Gastrocnemius medialis (tissue), 4 donors: ENCODE measurements at regions not wholly inside any gene's neighbourhood (a gene's known extent, or its start where the extent isn't known, plus 50 kb on each side); places are given as distances from the start of the nearest gene placed in this dataset.

Experiments
- ATAC-seq, 2 donors: fragments of 150-250 bp; one replicate each; pipeline ENCODE4 v1.9.1; 2016
- DNase-seq, 2 donors: peaks; one replicate each; pipeline ENCODE4 v3.0.0-alpha.2; 2019
- H3K27ac ChIP-seq, 4 donors: fragments of 200-600 bp; sonication (generic); 1 replicate in 1 of 4; 2 replicates in 3 of 4; pipeline ENCODE4 v1.5.1; 2016 to 2018; ENCODE audit warnings: mild to moderate bottlenecking in 2 of 4, moderate library complexity in 1 of 4
- H3K27me3 ChIP-seq, 3 donors: fragments of 200-600 bp; sonication (generic) in 2 of 3; 1 replicate in 1 of 3; 2 replicates in 2 of 3; pipeline versions ENCODE4 v1.5.1 to v1.6.0; 2016 to 2019; ENCODE audit warnings: mild to moderate bottlenecking in 1 of 3, moderate library complexity in 1 of 3
- H3K36me3 ChIP-seq, 2 donors: fragments of 200-600 bp; sonication (generic) in 1 of 2; one replicate each; pipeline ENCODE4 v1.5.1; 2017 to 2018
- H3K4me1 ChIP-seq, 2 donors: fragments of 200-600 bp; sonication (generic) in 1 of 2; one replicate each; pipeline ENCODE4 v1.5.1; 2016 to 2017; ENCODE audit warnings: mild to moderate bottlenecking in 2 of 2
- H3K4me3 ChIP-seq, 4 donors: fragments of 200-600 bp; sonication (generic) in 3 of 4; 1 replicate in 1 of 4; 2 replicates in 3 of 4; pipeline ENCODE4 v1.5.1; 2016 to 2019; ENCODE audit warnings: mild to moderate bottlenecking in 2 of 4
- H3K9me3 ChIP-seq, 3 donors: fragments of 200-600 bp; sonication (generic) in 2 of 3; 1 replicate in 1 of 3; 2 replicates in 2 of 3; pipeline ENCODE4 v1.5.1; 2016 to 2019
- CTCF ChIP-seq, 5 experiments: fragments of 450-650 bp in 3 of 5; fragments of 200-600 bp in 2 of 5; sonication (generic) in 2 of 5; IDR thresholded peaks in 4 of 5; conservative IDR thresholded peaks in 1 of 5; 1 replicate in 4 of 5; 2 replicates in 1 of 5; pipeline ENCODE4 v1.5.1; 2016 to 2019; ENCODE audit warnings: antibody characterized with exemption in 5 of 5, mild to moderate bottlenecking in 3 of 5, moderate library complexity in 3 of 5
- POLR2A ChIP-seq, 2 donors: fragments of 450-650 bp; IDR thresholded peaks; one replicate each; pipeline ENCODE4 v1.6.1; 2017; ENCODE audit warnings: antibody characterized with exemption in 2 of 2, mild to moderate bottlenecking in 2 of 2, moderate library complexity in 2 of 2
- in situ Hi-C, 4 donors: fragments of 200-750 bp; cut with MboI; loops; one replicate each; pipeline versions ENCODE4 v1.15.0 to v1.8.0; 2017; ENCODE audit warnings: low sequenced_read_pairs in 4 of 4
- intact Hi-C: fragments of 100-400 bp; cut with DNase I; formaldehyde crosslinking; loops from one replicate; pipeline ENCODE4 v1.15.1; 2023; ENCODE audit warnings: low total_unique reads

- no peaks in the 10 kb centered on the region for H3K9me3 ChIP-seq
- no peak overlapping the region for H3K27ac ChIP-seq
- peaks cover 8 to 11% of the 10 kb centered on the region in 2 donors for H3K4me1 ChIP-seq
- in situ Hi-C loops, result no loop called here
- H3K4me3 ChIP-seq, result no peak overlapping the region
- no peak for DNase-seq
- ATAC-seq, result no peak
- no peak for TF ChIP-seq CTCF (IDR thresholded peaks at IDR 0.05 in 4 of 5, conservative IDR thresholded peaks at IDR 0.05 in 1 of 5)
- no peak for TF ChIP-seq POLR2A (IDR thresholded peaks at IDR 0.05)
- no peaks in the 10 kb centered on the region for H3K36me3 ChIP-seq
- intact Hi-C loops, result no loop called here
- H3K27me3 ChIP-seq, result no peaks in the 10 kb centered on the region
Observed at GRCh38 chr11:109121173-109121932, 300.6 kb upstream of the C11orf87 start.

GRCh38 chr11:109123816-109124787 is 297.9 kb upstream of the C11orf87 start:
- ATAC-seq (peak in 1 of 2 donors; percentile 58), DNase-seq (no peak)
- intact Hi-C loops (no loop called here), in situ Hi-C loops (no loop called here)
- Histone ChIP-seq H3K27ac (no peak overlapping the region), H3K27me3 (no peaks in the 10 kb centered on the region), H3K4me1 (peaks cover 8 to 11% of the 10 kb centered on the region in 2 donors), H3K4me3 (no peak overlapping the region), H3K36me3 (no peaks in the 10 kb centered on the region), H3K9me3 (no peaks in the 10 kb centered on the region)
- TF ChIP-seq CTCF (IDR thresholded peaks at IDR 0.05 in 4 of 5, conservative IDR thresholded peaks at IDR 0.05 in 1 of 5) (no peak), POLR2A (IDR thresholded peaks at IDR 0.05) (no peak)

- ATAC-seq (no peak), DNase-seq (no peak)
- no peaks in the 10 kb centered on the region for H3K36me3 ChIP-seq
- no peaks in the 10 kb centered on the region for H3K27me3 ChIP-seq
- in situ Hi-C loops, result no loop called here
- no peaks in the 10 kb centered on the region for H3K9me3 ChIP-seq
- TF ChIP-seq POLR2A (IDR thresholded peaks at IDR 0.05) (no peak), CTCF (IDR thresholded peaks at IDR 0.05 in 4 of 5, conservative IDR thresholded peaks at IDR 0.05 in 1 of 5) (no peak)
- no peak overlapping the region for H3K4me3 ChIP-seq
- no peak overlapping the region for H3K27ac ChIP-seq
- H3K4me1 ChIP-seq, result no peaks in the 10 kb centered on the region
- intact Hi-C loops, result no loop called here
Observed at GRCh38 chr11:109130910-109131309, 291.1 kb upstream of the C11orf87 start.

GRCh38 chr11:109132539-109132938 is 289.5 kb upstream of the C11orf87 start:
- in situ Hi-C loops, result no loop called here
- TF ChIP-seq CTCF (IDR thresholded peaks at IDR 0.05 in 4 of 5, conservative IDR thresholded peaks at IDR 0.05 in 1 of 5), result no peak
- intact Hi-C loops, result no loop called here
- H3K27me3 ChIP-seq, result no peaks in the 10 kb centered on the region
- no peak overlapping the region for H3K27ac ChIP-seq
- no peak for ATAC-seq
- no peak overlapping the region for H3K4me3 ChIP-seq
- no peaks in the 10 kb centered on the region for H3K9me3 ChIP-seq
- no peaks in the 10 kb centered on the region for H3K36me3 ChIP-seq
- DNase-seq, result no peak
- no peaks in the 10 kb centered on the region for H3K4me1 ChIP-seq
